Endothelial cell of umbilical vein (primary cell): ENCODE measurements at regions not wholly inside any gene's neighbourhood (a gene's known extent, or its start where the extent isn't known, plus 50 kb on each side); places are given as distances from the start of the nearest gene placed in this dataset.

Experiments
- BruUV-seq: library from RNA; stranded (reverse); fragments of 400-500 nt; replicated peaks from 2 replicates; lab custom pipeline; 2021; lab: Mats Ljungman, UMichigan
- CTCF ChIA-PET: fragments of 300-600, 350-600 bp; sonication (Branson Sonifier 250); formaldehyde crosslinking; loops from one replicate; lab custom pipeline; 2021; ENCODE audit warnings: antibody characterized with exemption, inconsistent platforms; lab: Charles Lee
- POLR2A ChIA-PET: fragments of 300-600, 350-600 bp; sonication (Branson Sonifier 250); formaldehyde crosslinking; loops from one replicate; lab custom pipeline; 2021; ENCODE audit warnings: antibody characterized with exemption, inconsistent platforms; lab: Charles Lee
- DNase-seq: peaks from one replicate; pipeline ENCODE4 v3.0.0-alpha.2; 2011; ENCODE audit warnings: low read depth, low spot score
- FAIRE-seq: peaks from 2 replicates; lab custom pipeline; 2011; peaks lifted over from hg19 to GRCh38; lab: Jason Lieb, UNC
- H2AFZ ChIP-seq: 2 replicates; pipeline ENCODE4 v1.6.0; 2012; ENCODE audit warnings: low read depth, low read length, control low read depth, inconsistent platforms
- H3K27ac ChIP-seq: 2 replicates; pipeline ENCODE4 v1.5.1; 2011; ENCODE audit warnings: low read depth, mild to moderate bottlenecking, control low read depth, low read length, moderate library complexity; ENCODE audit not compliant: insufficient read depth
- H3K27me3 ChIP-seq, 2 experiments: 2 replicates each; pipeline versions ENCODE4 v1.6.0 to v1.6.1; 2011; ENCODE audit warnings: low read length in 2 of 2, mixed read lengths in 1 of 2; ENCODE audit not compliant: control insufficient read depth in 2 of 2, insufficient read depth in 2 of 2
- H3K36me3 ChIP-seq, 2 experiments: 2 replicates in 1 of 2; 3 replicates in 1 of 2; pipeline ENCODE4 v1.5.1; 2011; ENCODE audit warnings: low read length in 2 of 2, mild to moderate bottlenecking in 1 of 2, moderate library complexity in 1 of 2; ENCODE audit not compliant: control insufficient read depth in 2 of 2, insufficient read depth in 2 of 2; ENCODE audit errors: extremely low read depth in 1 of 2
- H3K4me1 ChIP-seq: 3 replicates; pipeline ENCODE4 v1.5.1; 2011; ENCODE audit warnings: mild to moderate bottlenecking, low read length; ENCODE audit not compliant: control insufficient read depth, insufficient read depth; ENCODE audit errors: extremely low read depth
- H3K4me2 ChIP-seq: 2 replicates; pipeline ENCODE4 v1.6.1; 2011; ENCODE audit warnings: low read length, control low read depth, mixed read lengths; ENCODE audit not compliant: insufficient read depth
- H3K4me3 ChIP-seq, 3 experiments: fragments of 200-600 bp in 1 of 3; sonication (generic), shearing (Covaris generic) in 1 of 3; replicated peaks in 1 of 3; 2 replicates each; pipeline ENCODE4 v1.5.1; 2011 to 2016; ENCODE audit warnings: control low read depth in 3 of 3, low read length in 3 of 3, mild to moderate bottlenecking in 2 of 3, inconsistent platforms in 1 of 3, low read depth in 1 of 3, moderate library complexity in 1 of 3; ENCODE audit not compliant: insufficient read depth in 1 of 3
- H3K79me2 ChIP-seq: 2 replicates; pipeline ENCODE4 v1.6.0; 2012; ENCODE audit warnings: low read length, inconsistent platforms; ENCODE audit not compliant: control insufficient read depth, insufficient read depth
- H3K9ac ChIP-seq: replicated peaks from 2 replicates; pipeline ENCODE3; 2011; ENCODE audit warnings: low read length, control low read depth; ENCODE audit not compliant: insufficient read depth; ENCODE audit errors: extremely low read depth
- H3K9me1 ChIP-seq: replicated peaks from 3 replicates; pipeline ENCODE4 v1.6.0; 2011; ENCODE audit warnings: mild to moderate bottlenecking, low read length; ENCODE audit not compliant: control insufficient read depth, insufficient read depth; ENCODE audit errors: extremely low read depth
- H3K9me3 ChIP-seq: replicated peaks from 2 replicates; pipeline ENCODE4 v1.5.1; 2012; ENCODE audit warnings: low read length, inconsistent platforms; ENCODE audit not compliant: control insufficient read depth, insufficient read depth
- H4K20me1 ChIP-seq: replicated peaks from 2 replicates; pipeline ENCODE3; 2011; ENCODE audit warnings: mild to moderate bottlenecking, low read length; ENCODE audit not compliant: control insufficient read depth, insufficient read depth; ENCODE audit errors: extremely low read depth
- FOS ChIP-seq: IDR thresholded peaks from 2 replicates; pipeline ENCODE4 v1.6.1; 2011; ENCODE audit warnings: mild to moderate bottlenecking, low read length, moderate library complexity, borderline replicate concordance; ENCODE audit not compliant: insufficient read depth
- GATA2 ChIP-seq: IDR thresholded peaks from 2 replicates; pipeline ENCODE4 v1.7.0; 2011; ENCODE audit warnings: low read depth, mild to moderate bottlenecking, moderate library complexity, mixed read lengths, low read length; ENCODE audit not compliant: insufficient read length, insufficient read depth
- JUN ChIP-seq: IDR thresholded peaks from 2 replicates; pipeline ENCODE4 v1.6.1; 2011; ENCODE audit warnings: borderline replicate concordance, low read depth; ENCODE audit not compliant: insufficient read length, insufficient read depth
- MYC ChIP-seq: IDR thresholded peaks from one replicate; pipeline ENCODE4 v1.6.1; 2011; ENCODE audit warnings: mild to moderate bottlenecking, low read depth, low read length
- POLR2A ChIP-seq: IDR thresholded peaks from 2 replicates; pipeline ENCODE4 v1.6.1; 2012; ENCODE audit warnings: low read depth, mild to moderate bottlenecking, control low read depth, low read length
- POLR2AphosphoS5 ChIP-seq: IDR thresholded peaks from 2 replicates; pipeline ENCODE4 v1.6.1; 2012; ENCODE audit warnings: low read depth, mild to moderate bottlenecking, control low read depth, low read length, moderate library complexity; ENCODE audit not compliant: insufficient read depth
- dilution Hi-C: fragments of 300-500 bp; cut with MboI; formaldehyde crosslinking; loops from one replicate; pipeline ENCODE4 v1.15.0; 2019; ENCODE audit warnings: low sequenced_read_pairs; ENCODE audit not compliant: extremely low pct_ligation_motif_present
- intact Hi-C: fragments of 100-400 bp; cut with micrococcal nuclease; formaldehyde crosslinking; loops from one replicate; pipeline ENCODE4 v1.10.0; 2022
- TF ChIP-seq, protein P1 (sequence below), 2 donors: IDR thresholded peaks; 1 replicate in 1 of 2; 2 replicates in 1 of 2; pipeline ENCODE4 v1.5.1; 2011; ENCODE audit warnings: low read length in 2 of 2, mild to moderate bottlenecking in 2 of 2, moderate library complexity in 2 of 2, control low read depth in 1 of 2, inconsistent platforms in 1 of 2, low read depth in 1 of 2; ENCODE audit not compliant: insufficient read depth in 1 of 2; ENCODE audit errors: extremely low read depth in 1 of 2
- TF ChIP-seq, protein P2 (sequence below): IDR thresholded peaks from 2 replicates; pipeline ENCODE4 v1.6.1; 2011; ENCODE audit not compliant: insufficient read depth, insufficient read length

DNA sequence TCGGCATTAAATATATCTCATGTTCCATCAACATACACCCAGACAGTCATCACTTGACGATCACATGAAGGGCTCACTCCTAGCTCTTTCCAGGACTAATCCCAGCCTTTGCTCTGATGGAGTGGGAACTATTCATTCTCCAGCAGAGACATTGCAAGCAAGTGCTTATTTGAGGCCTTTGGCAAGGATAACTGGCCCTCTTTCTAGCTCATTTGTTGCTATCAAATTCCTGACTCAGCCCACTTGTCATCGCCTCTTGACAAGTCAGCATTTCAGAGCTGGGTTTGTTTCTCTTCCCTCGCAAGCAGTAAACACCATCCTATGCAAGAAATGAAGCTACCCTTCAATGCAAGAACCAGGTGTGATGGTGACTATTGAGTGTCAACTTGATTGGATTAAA lies 1165.7 kb upstream of the AUTS2 start:
- Histone ChIP-seq H3K9ac (no peak overlapping the region), H3K4me3 (no peak overlapping the region), H3K36me3 (no peaks in the 10 kb centered on the region), H2AFZ (no peak overlapping the region), H3K4me1 (no peaks in the 10 kb centered on the region), H3K27ac (no peak overlapping the region), H3K27me3 (no peaks in the 10 kb centered on the region), H3K9me3 (peaks cover under 1% of the 10 kb centered on the region), H4K20me1 (no peaks in the 10 kb centered on the region), H3K9me1 (no peaks in the 10 kb centered on the region), H3K79me2 (no peaks in the 10 kb centered on the region), H3K4me2 (no peak overlapping the region)
- dilution Hi-C loops, result no loop called here
- BruUV-seq, result no TSS peak
- FAIRE-seq, result no peak
- ChIA-PET CTCF (no interaction called here), POLR2A (no interaction called here)
- DNase-seq, result no peak
- TF ChIP-seq GATA2 (no peak), POLR2AphosphoS5 (no peak), FOS (no peak), JUN (no peak), MYC (no peak), POLR2A (no peak)
- TF ChIP-seq, protein P1, sequence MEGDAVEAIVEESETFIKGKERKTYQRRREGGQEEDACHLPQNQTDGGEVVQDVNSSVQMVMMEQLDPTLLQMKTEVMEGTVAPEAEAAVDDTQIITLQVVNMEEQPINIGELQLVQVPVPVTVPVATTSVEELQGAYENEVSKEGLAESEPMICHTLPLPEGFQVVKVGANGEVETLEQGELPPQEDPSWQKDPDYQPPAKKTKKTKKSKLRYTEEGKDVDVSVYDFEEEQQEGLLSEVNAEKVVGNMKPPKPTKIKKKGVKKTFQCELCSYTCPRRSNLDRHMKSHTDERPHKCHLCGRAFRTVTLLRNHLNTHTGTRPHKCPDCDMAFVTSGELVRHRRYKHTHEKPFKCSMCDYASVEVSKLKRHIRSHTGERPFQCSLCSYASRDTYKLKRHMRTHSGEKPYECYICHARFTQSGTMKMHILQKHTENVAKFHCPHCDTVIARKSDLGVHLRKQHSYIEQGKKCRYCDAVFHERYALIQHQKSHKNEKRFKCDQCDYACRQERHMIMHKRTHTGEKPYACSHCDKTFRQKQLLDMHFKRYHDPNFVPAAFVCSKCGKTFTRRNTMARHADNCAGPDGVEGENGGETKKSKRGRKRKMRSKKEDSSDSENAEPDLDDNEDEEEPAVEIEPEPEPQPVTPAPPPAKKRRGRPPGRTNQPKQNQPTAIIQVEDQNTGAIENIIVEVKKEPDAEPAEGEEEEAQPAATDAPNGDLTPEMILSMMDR (IDR thresholded peaks at IDR 0.05; ENCODE audit: extremely low read depth in 1 of 2, insufficient read depth in 1 of 2, low read depth in 1 of 2, low read length in 2 of 2), result no peak
- TF ChIP-seq, protein P2, sequence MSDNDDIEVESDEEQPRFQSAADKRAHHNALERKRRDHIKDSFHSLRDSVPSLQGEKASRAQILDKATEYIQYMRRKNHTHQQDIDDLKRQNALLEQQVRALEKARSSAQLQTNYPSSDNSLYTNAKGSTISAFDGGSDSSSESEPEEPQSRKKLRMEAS, result no peak
- intact Hi-C loops, result no loop called here
